G401.6 (cell line): ENCODE measurements at regions not wholly inside any gene's neighbourhood (a gene's known extent, or its start where the extent isn't known, plus 50 kb on each side); places are given as distances from the start of the nearest gene placed in this dataset.
"Not testable (repeated sequence)": the region's sequence is repeated elsewhere in the genome, so short reads cannot be mapped to it uniquely, and the experiment has no call there.

Source experiments
- FAIRE-seq: peaks from 2 replicates; lab custom pipeline; 2012; peaks lifted over from hg19 to GRCh38; lab: Jason Lieb, UNC

DNA sequence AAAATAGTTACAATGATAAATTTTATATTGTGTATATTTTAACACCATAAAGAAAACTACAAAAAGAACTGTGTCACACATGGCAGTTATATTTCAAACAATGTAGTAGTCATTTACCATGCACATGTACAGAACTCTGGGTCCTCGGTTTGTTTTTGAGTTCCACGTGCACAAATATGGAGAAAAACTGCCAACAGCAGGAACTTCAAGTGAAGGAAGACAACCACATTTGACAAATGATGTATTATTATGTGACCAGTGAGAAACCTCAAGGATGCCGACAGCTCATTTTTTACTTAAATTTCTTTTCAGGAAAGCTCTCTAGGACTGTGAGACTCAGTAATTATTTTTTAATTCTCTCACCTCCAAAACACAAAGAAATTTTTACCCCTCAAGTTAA lies 244.2 kb upstream of the USP15 start:
- no peak for FAIRE-seq

DNA sequence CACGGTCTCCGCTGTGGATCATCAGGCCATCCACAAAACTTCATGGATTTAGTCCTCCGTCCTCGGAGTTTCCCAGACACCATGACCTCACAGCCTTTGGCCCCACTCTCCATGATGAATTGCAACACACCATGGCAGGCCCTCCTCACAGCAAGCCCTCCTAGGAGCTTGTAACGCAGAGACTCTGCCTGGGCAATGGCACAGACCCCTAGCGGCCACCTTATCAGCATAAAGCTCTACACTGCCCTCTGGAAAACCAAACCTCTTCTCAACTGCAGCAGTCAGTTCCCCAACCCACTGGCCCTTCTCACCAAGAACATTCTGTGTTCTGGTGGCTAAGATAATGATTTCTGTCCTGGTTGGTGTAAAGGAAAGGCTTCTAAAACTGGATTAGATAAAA lies 238.4 kb upstream of the USP15 start:
- FAIRE-seq = no peak

DNA sequence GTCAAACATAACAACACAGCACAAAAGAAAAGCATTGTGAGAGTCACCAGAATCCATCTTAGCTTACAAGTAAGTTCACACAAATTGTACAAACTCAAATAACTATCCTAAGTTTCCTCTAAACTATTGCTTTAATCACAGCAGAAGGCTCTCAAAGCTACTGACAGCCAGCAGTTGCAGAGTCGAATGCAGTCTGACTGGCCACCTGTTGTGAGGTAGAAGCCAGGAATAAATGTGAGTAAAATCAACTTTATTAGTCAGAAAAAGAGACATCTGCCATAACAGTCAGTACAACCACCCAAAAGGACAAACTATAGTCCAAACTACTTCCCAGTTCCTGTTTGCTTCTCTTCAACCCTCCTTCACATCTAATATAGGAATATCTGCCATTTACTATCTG lies 231.7 kb upstream of the USP15 start:
- FAIRE-seq = no peak

DNA sequence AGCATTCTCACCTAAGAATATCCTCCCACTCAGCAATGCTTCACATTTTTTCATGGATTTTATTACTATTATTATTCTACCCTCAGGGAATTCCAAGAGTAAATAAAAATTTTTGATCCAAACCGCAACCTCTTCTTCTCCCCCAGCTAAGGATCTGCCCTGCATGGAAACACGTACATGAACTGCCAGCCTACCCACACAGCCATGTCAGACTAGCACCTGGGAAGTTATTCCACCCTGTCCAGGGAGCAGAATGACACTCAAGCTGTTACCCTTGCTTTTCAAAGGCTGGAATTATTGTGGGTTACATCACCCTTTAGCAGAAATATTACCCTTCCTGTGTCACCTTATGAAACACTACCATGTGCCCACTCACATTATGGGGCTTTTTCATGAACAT lies 227.3 kb upstream of the USP15 start:
- no peak for FAIRE-seq

DNA sequence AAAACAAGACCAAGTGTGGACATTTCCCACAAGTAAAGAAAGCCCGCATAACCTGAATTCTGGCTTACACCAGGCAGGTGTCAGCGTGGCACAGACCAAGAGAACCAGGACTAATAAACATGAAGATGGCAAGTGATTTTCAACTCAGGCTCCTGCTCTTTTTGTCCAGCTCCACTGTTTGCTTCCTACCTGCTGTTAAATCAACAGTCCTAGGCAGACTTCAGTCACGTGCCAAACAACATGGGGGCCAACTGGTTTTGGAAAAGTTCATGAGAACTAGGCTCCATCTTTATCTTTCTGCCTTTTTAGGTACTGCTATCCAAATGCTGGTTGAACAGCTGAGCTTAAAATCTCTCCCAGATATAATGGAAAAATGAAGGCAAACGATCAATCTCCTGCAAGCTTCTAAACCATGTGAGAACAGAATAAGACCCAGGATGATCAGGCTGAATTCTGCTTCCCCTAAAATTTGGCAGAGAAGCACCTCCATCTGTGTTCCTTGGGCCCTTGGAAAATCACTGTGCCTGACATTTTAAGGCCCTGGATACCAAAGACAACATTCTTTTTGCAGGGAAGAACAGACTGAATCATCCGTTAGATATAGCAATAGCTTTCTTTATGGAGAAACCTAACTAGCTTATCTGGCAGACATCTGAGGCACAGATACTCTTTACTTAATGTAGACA lies 215.6 kb upstream of the USP15 start:
- FAIRE-seq = no peak

DNA sequence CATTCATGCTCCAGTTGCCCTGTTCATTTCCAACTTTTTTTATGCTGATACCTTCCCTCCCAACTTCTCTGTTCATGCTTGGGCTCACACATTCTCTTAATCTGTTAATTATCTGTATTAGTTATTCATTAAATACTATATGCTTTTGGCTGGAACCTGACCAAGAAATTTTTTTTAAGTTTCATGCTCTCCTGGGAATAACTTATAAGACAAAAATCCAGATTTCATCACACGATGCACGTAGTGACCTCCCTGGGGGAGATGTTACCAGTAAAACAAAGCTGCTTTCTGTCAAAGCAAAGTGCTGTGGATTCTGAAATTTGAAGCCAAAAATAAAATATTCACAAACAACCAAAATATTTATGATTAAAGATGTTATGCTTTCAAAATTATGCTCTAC lies 215.0 kb upstream of the USP15 start:
- FAIRE-seq = no peak

DNA sequence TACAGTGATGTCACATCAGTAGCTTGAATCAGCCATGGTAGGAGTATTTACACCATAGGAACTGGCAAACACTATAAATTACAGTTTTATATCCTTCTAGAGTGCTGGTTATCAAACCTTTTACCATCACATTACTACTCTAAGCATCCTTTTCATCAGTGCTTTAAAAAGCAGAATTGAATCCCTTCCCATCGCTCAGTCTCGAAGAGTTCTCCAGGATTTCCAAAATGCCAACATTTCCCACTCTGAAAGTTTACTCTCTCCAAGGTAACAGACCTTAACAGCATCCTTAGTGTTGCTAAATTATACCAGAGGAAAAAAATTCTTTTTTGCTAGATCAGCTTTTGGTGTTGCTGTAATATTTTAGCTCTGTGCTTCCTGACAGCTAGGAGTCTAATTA lies 209.4 kb upstream of the USP15 start:
- FAIRE-seq = no peak

DNA sequence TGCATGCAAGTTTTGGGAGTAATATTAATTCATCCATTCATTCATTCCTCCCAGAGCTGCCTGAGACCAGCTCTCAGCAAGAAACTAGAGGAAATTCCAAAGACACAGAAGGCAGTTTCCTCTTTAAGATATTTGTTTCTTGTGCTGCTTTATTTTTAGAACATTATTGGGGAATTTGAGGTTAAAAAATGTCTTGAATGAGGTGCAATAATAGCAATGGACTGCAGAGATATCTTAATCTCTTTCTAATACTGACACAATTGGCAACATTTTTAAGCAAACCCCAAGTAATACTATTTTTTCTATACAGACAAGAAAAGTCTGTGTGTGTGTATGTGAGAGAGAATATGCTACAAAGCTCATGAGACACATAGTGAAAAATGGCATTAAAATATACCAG lies 190.2 kb upstream of the USP15 start:
- no peak for FAIRE-seq

DNA sequence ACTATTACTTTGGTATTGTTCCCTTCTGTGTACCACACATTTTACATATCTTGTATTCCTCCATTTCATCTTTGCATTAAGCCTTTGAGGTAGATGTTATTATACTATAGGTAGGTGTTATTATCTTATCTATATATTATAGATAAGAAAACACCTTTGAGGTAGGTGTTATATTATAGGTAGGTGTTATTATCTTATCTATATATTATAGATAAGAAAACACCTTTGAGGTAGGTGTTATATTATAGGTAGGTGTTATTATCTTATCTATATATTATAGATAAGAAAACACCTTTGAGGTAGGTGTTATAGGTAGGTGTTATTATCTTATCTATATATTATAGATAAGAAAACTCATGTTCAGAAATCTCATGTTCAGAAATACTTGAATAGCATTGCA lies 187.0 kb upstream of the USP15 start:
- FAIRE-seq = not testable (repeated sequence)

DNA sequence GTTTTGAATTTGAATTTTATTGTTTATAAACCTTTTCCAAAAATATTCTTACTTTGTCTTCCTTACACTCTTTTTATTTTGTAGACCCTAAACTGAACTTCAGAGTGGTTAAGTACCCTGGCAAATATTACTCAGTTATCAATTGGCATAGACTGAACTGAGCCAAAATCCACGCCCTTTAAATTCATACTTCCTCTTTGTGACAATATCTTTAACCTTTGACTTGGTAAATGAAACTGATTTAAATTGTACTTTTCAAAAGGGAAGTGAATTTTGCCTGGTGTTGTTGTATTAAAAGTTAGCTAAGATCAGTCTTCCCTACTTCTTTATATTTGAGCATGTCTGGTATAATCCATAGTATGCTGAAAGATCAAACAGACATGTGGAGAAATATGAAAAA lies 184.3 kb upstream of the USP15 start:
- FAIRE-seq = no peak

DNA sequence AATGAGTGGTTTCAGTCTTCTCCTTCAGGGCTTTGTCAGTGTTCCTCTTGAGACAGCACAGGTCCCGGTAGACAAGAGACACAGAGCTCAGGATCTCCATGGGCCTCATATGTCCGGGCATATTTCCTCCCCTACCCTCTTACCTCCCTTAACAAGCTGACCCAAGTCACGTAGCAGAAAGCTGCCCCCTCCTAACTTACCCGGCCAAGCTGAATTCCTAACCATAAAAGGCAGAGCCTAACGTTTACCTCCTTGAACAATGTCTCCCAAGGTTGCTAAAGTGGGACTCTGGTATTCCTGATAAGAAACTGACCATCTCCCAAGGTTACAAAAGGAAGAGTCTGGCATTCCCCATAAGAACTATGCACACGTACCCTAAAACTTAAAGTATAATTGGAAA lies 182.2 kb upstream of the USP15 start:
- FAIRE-seq = no peak

DNA sequence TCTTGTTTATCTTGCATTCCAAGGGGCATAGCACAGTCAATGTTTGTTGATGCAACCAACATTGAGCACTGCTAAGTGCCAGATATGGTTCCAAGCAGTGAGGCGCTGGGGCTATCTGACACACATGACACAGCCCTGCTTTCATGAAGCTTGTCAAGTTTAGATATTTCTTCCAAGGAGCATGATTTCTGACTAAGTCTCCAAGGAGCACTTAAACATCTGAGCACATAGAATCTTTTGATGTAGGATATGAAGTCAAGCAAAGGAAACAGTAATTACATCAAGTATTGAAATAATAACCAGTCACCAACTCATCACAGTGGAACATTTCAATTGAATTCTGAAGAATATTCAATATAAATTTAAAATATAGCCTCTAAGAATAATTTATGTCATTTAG lies 177.8 kb upstream of the USP15 start:
- no peak for FAIRE-seq

DNA sequence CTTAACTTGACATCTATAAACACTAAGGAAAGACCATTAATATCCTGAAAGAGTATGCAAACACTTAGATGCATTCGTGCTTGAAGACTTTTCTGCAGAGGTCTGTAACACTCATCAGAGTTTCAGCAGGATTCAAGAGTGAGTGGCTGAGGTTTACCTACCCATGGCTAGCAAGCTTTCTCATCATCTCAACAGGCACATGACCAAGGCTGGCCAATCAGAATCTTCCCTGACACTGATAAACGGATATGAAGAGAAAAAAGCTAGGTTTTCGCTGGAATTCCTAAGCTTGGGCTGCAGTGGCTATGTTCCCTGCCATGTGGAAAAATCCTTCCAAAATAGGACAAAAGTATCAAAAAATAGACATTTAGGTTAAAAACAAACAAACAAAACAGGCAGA lies 162.1 kb upstream of the USP15 start:
- FAIRE-seq = no peak

DNA sequence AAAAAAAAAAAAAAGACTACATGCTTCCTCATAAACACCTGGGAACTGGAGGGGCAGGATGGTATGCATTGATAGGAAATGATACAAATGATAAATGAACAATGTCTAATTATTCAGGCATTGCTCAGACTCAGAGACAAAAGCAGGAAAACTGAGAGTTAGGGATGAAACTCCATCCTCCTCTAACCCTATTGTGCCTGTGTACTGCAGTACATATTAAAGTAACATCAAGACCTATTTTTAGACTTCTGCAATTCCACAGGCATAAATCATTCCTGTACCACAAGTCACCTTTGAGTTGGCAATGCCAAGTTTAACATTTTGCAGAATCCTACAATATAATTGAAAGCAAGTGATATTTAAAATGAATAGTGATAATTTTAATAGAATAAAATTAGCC lies 156.5 kb upstream of the USP15 start:
- FAIRE-seq = no peak

DNA sequence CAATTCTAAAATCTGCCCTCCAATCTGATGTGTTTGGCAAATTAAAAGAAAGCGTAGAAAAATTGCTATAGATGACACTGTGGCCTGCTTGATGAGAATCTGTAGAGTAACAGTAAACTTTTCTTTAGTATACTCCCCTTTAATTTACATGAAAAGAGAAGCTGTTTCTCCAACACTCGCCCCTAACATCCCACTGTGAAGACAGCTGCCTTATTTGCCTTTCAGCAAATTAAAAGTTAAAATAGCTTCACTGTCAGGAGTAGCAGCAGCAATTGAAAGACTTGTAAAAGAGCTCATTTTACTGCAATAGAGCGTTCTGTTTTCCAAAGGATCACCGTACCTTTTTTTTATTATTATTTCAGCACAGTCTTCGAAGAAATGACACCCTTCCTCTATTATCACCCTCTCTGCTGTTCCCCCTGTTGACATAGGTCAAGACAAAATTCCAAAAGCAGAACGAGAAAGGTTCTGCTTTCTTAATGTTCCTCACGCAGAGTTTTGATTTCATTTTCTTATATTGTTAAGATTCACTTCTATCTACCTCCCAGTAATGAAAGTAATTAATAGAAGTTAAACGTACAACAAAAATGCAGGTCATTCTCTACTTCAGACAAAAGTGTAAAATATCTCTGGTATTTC lies 153.5 kb upstream of the USP15 start:
- no peak for FAIRE-seq

DNA sequence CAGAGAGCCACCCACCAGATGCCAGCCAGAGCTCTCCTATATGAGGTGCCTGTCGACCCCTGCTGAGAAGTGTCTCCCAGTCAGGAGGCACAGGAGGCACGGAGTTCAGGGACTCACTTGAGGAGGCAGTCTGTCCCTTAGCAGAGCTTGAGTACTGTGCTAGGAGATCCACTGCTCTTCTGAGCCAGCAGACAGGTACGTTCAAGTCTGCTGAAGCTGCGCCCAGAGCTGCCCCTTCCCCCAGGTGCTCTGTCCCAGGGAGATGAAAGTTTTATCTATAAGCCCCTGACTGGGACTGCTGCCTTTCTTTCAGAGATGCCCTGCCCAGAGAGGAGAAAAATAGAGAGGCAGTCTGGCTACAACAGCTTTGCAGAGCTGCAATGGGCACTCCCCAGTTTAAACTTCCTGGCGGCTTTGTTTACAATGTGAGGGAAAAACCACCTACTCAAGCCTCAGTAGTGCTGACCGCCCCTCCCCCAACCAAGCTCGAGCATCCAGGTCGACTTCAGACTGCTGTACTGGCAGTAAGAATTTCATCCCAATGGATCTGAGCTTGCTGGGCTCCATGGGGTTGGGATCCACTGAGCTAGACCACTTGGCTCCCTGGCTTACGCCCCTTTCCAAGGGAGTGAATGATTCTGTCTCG lies 146.7 kb upstream of the USP15 start:
- FAIRE-seq = no peak

DNA sequence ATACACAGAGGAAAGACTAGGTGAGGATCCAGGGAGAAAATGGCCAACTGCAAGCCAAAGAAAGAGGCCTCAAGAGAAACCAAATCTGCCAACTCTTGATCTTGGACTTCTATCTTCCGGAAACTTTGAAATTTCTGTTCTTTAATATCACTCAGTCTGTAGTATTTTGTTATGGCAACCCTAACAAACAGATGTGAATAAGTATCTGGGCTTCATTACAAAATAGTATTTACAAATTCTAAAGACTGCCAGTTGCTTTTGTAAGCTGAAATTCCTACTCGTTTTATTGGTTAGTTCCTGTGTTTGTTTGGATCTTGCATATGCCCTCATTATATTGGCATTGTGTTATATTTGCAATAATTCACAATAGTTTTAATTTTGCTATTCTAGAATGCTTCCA lies 143.2 kb upstream of the USP15 start:
- FAIRE-seq = no peak

DNA sequence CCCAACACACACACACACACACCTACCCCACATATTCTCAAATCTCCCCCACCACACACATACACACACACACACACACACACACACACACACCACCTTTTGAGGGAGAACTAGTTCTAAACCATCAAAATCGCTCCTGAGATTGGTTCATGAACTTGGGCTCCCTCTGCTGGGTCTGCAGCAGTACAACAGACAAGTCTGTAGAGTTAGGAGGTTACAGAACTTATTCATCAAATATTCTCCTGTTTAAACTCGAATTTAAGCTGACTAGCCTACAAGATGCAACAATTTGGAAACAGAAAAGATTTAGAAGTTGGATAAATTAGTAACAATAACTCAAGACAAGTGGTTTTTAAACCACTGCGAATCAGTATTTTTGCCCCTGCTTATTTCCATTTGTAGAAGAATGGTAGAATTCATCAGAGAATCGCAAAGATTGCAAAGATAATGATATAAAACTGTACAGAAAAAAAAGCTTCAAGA lies 136.4 kb upstream of the USP15 start:
- FAIRE-seq = peak; percentile 77

DNA sequence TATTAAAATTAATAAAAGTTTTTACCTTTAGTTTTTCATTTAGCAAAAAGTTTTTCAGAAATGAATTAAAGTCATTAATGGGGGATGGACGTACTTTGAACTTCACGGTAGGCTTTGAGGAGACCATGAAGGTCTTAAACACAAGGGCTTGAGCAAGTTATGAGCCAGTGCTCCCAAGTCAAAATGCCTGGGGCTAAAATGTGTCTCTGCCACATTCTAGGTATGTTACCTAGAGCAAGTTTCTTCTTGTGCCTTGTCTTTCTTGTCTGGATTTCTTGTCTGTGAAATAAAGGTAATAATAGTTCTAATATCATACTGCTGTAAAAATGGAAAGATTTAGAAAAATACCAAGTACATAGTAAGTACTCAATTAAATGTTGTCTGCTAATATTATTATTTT lies 132.7 kb upstream of the USP15 start:
- FAIRE-seq = no peak

DNA sequence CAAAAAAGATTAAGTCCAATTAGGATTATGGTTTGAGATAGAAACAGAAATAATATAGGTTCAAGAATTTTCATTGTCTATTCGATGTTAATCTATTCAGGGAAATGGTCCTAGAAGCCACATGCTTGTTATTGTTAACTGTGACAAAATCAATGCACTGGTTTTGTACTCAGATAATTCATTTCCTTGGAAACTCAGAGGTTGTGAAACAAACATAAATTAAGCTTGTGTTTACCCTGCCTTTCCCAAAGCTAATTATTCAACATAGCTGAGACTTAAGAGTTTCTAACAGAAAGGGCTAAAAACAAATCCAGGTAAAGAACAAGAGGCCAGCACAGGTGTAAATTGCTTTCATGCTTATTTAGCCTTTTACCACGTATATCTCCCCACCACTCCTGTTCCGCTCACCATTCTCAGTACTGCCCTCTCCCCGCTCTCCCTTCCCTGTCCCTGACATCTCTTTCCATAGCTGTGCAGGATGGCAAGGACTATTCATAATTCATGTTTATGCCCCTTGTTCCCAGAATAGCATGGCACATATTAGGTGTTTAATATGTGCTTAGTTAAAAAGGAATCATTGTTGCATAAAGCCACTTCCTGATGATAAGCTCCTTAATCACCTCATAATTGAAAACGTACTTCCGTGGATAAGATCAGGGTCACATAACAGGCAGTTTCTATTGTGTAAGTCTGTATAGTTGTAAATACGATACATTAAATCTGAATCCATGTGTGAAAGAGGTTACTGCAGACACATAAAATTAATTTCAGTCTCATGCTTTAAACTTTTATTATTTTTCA lies 131.8 kb upstream of the USP15 start:
- FAIRE-seq = no peak

DNA sequence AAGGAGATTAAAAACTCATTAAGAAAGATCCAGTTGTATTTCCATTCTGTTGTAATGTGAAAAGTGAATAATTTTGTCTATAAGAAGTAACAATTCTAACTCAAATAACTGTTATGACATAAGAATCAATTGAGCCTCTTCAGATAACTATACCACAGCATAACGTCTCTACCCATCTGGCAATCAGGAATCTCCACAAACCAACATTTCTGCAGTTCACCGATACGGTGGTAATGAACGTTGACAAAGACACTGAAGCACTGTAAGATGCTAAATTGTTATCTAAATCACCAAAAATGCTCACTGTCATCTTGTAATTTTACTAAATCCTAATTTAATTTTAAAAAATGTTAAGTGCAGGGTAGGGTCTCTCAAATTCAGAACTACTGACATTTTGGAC lies 130.9 kb upstream of the USP15 start:
- no peak for FAIRE-seq

DNA sequence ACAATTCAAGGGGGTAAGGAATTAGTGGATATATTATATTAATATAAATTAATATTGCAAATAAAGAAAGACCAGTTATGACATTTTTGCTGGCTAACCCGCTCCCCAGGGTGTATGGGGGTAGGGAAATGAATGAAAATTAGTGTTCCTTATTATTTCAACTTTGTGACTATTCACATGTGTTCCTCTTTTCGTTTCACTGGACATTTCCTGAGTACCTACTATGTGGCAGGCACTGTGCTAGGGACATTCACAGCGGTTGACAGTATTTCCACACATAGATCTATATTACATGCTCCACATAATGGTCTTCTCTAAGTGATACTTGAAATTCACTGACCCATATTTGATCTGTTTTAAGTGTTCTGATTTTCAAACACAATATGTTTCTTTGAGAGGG lies 129.8 kb upstream of the USP15 start:
- no peak for FAIRE-seq
